A549 (cell line): ENCODE measurements at regions not wholly inside any gene's neighbourhood (a gene's known extent, or its start where the extent isn't known, plus 50 kb on each side); places are given as distances from the start of the nearest gene placed in this dataset.

ENCODE experiments used
- ATAC-seq, 2 experiments: fragments of 200-7000 bp in 1 of 2; fragments of >200 bp in 1 of 2; cut with Nextera tagmentation in 1 of 2; cut with Tn5 transposase in 1 of 2; 3 replicates each; pipeline versions ENCODE4 v1.8.0 to v1.9.1; 2018 to 2020; ENCODE audit warnings: mild to moderate bottlenecking in 1 of 2, moderate library complexity in 1 of 2
- CTCF ChIA-PET: fragments of 300-600 bp; sonication (Branson Sonifier 250); formaldehyde crosslinking; extraction: SDS; loops from one replicate; lab custom pipeline; 2021; ENCODE audit warnings: antibody characterized with exemption, inconsistent platforms; lab: Yijun Ruan, JAX
- POLR2A ChIA-PET: fragments of 350-600 bp; formaldehyde crosslinking; extraction: SDS; loops from one replicate; lab custom pipeline; 2021; ENCODE audit warnings: antibody characterized with exemption, inconsistent platforms; lab: Yijun Ruan, JAX
- DNase-seq, 2 experiments: peaks; one replicate each; pipeline versions ENCODE4 v3.0.0 to v3.0.0-alpha.2; 2011 to 2016; ENCODE audit warnings: low read depth in 1 of 2, low spot score in 1 of 2
- FAIRE-seq: peaks from 2 replicates; lab custom pipeline; 2011; peaks lifted over from hg19 to GRCh38; lab: Jason Lieb, UNC
- H3K27ac ChIP-seq, 2 experiments: fragments of >200 bp; sonication (Bioruptor Twin); formaldehyde crosslinking; 3 replicates each; pipeline ENCODE4 v1.5.1; 2016 to 2017
- H3K4me1 ChIP-seq: fragments of >200 bp; sonication (Bioruptor Twin); formaldehyde crosslinking; 3 replicates; pipeline ENCODE4 v1.6.1; 2016
- H3K4me2 ChIP-seq: fragments of >200 bp; sonication (Bioruptor Twin); formaldehyde crosslinking; 3 replicates; pipeline ENCODE4 v1.6.1; 2016
- H3K4me3 ChIP-seq: fragments of >200 bp; sonication (Bioruptor Twin); formaldehyde crosslinking; 3 replicates; pipeline ENCODE4 v1.5.1; 2016
- H3K9me3 ChIP-seq: fragments of >200 bp; sonication (Bioruptor Twin); formaldehyde crosslinking; 3 replicates; pipeline ENCODE4 v1.6.1; 2016
- ATOH8 ChIP-seq: fragments of 250-450 bp; sonication (Bioruptor Pico); IDR thresholded peaks from 2 replicates; pipeline ENCODE4 v1.5.0; 2020; ENCODE audit warnings: low read depth, mild to moderate bottlenecking, moderate library complexity
- BHLHE40 ChIP-seq: IDR thresholded peaks from 2 replicates; pipeline ENCODE4 v1.6.1; 2012; ENCODE audit warnings: low read depth, low read length, inconsistent platforms
- CBX2 ChIP-seq: fragments of 200-600 bp; sonication (generic); IDR thresholded peaks from 2 replicates; pipeline ENCODE4 v1.6.1; 2016; ENCODE audit warnings: low read depth, mild to moderate bottlenecking, borderline replicate concordance
- CHD2 ChIP-seq: fragments of 150-350 bp; IDR thresholded peaks from 2 replicates; pipeline ENCODE4 v1.6.1; 2014; ENCODE audit warnings: low read length; ENCODE audit not compliant: partially characterized antibody
- EHMT2 ChIP-seq: fragments of 200-600 bp; sonication (generic); IDR thresholded peaks from 2 replicates; pipeline ENCODE4 v1.6.1; 2016; ENCODE audit warnings: antibody characterized with exemption, low read depth, mild to moderate bottlenecking, moderate library complexity
- FOSL2 ChIP-seq, 2 experiments: fragments of 450-650 bp in 1 of 2; fragments of >200 bp in 1 of 2; sonication (Bioruptor Twin) in 1 of 2; formaldehyde crosslinking; IDR thresholded peaks; 2 replicates each; pipeline versions ENCODE4 v1.5.0 to v1.6.1; 2016 to 2020; ENCODE audit warnings: mild to moderate bottlenecking in 1 of 2, moderate library complexity in 1 of 2
- HDAC2 ChIP-seq: fragments of 200-600 bp; sonication (generic); IDR thresholded peaks from 2 replicates; pipeline ENCODE4 v1.6.1; 2016
- HES2 ChIP-seq: fragments of >200 bp; sonication (Bioruptor Twin); formaldehyde crosslinking; IDR thresholded peaks from 2 replicates; pipeline ENCODE4 v1.6.1; 2016
- HOXA7 ChIP-seq: fragments of 250-450 bp; sonication (Bioruptor Pico); IDR thresholded peaks from 2 replicates; pipeline ENCODE4 v1.5.0; 2020; ENCODE audit warnings: mild to moderate bottlenecking, moderate library complexity
- HOXB13 ChIP-seq: fragments of 250-450 bp; sonication (Bioruptor Pico); IDR thresholded peaks from 2 replicates; pipeline ENCODE4 v1.5.0; 2020; ENCODE audit warnings: low read depth, mild to moderate bottlenecking, moderate library complexity
- JUNB ChIP-seq: fragments of >200 bp; sonication (Bioruptor Twin); formaldehyde crosslinking; IDR thresholded peaks from 2 replicates; pipeline ENCODE4 v1.6.1; 2016
- NFE2L2 ChIP-seq: fragments of 150-350 bp; conservative IDR thresholded peaks from 2 replicates; pipeline ENCODE4 v1.6.1; 2014; ENCODE audit warnings: low read length
- NPAS2 ChIP-seq: fragments of 250-450 bp; sonication (Bioruptor Pico); IDR thresholded peaks from 2 replicates; pipeline ENCODE4 v1.8.0; 2022; ENCODE audit warnings: mild to moderate bottlenecking, moderate library complexity, borderline replicate concordance
- NR3C1 ChIP-seq: fragments of >200 bp; sonication (Bioruptor Twin); formaldehyde crosslinking; IDR thresholded peaks from 3 replicates; pipeline ENCODE4 v1.6.1; 2017
- PHF8 ChIP-seq: fragments of 200-600 bp; sonication (generic); IDR thresholded peaks from 2 replicates; pipeline ENCODE4 v1.6.1; 2016; ENCODE audit warnings: low read depth, mild to moderate bottlenecking, antibody characterized with exemption, moderate library complexity, borderline replicate concordance
- POLR2A ChIP-seq: IDR thresholded peaks from 2 replicates; pipeline ENCODE4 v1.6.1; 2012; ENCODE audit warnings: mild to moderate bottlenecking, low read length
- RAD21 ChIP-seq, 2 experiments: fragments of >200 bp in 1 of 2; sonication (Bioruptor Twin) in 1 of 2; formaldehyde crosslinking in 1 of 2; IDR thresholded peaks in 1 of 2; conservative IDR thresholded peaks in 1 of 2; 2 replicates in 1 of 2; 3 replicates in 1 of 2; pipeline ENCODE4 v1.6.1; 2012 to 2018; ENCODE audit warnings: inconsistent platforms in 1 of 2
- RARB ChIP-seq: fragments of 250-450 bp; sonication (Bioruptor Pico); IDR thresholded peaks from 2 replicates; pipeline ENCODE4 v1.8.0; 2021; ENCODE audit warnings: mild to moderate bottlenecking, moderate library complexity
- ZFP36 ChIP-seq: fragments of 450-650 bp; IDR thresholded peaks from 2 replicates; pipeline ENCODE4 v1.6.1; 2014; ENCODE audit warnings: borderline replicate concordance; ENCODE audit not compliant: partially characterized antibody
- ZSCAN20 ChIP-seq: fragments of 250-450 bp; sonication (Bioruptor Pico); IDR thresholded peaks from 2 replicates; pipeline ENCODE4 v1.8.0; 2022; ENCODE audit warnings: mild to moderate bottlenecking, moderate library complexity
- WGBS: methylation state at CpG from one replicate; pipeline ENCODE4 v1.1.6; 2017; ENCODE audit errors: missing lambda C conversion rate; 5-methylcytosine and 5-hydroxymethylcytosine counted together
- TF ChIP-seq, protein P1 (sequence below): fragments of 250-450 bp; sonication (Bioruptor Pico); IDR thresholded peaks from 2 replicates; pipeline ENCODE4 v1.5.0; 2021; ENCODE audit warnings: mild to moderate bottlenecking, moderate library complexity, borderline replicate concordance

DNA sequence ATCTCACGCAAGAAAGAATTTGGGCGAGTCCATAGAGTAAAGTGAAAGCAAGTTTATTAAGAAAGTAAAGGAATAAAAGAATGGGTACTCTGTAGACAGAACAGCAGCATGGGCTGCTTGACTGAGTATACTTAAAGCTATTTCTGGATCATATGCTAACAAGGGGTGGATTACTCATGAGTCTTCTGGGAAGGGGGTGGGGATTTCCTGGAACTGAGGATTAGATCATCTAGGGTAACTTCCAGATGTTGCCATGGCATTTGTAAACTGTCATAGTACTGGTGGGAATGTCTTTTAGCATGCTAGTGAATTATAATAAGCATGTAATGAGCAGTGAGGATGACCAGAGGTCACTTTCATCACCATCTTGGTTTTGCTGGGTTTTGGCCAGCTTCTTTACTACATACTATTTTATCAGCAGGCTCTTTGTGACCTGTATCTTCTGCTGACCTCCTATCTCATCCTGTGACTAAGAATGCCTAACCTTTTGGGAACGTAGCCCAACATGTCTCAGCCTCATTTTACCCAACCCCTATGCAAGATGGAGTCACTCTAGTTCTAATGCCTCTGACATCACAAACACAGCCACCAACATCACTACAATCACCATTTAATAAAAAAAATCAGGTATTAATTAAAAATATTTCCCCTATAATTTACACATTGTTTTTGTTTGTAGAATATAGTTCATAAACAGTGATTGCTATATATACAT, 890.7 kb upstream of the EPHA6 start:
- ChIA-PET POLR2A (no interaction called here), CTCF (no interaction called here)
- Histone ChIP-seq H3K4me3 (no peak overlapping the region), H3K9me3 (no peaks in the 10 kb centered on the region), H3K4me2 (peak overlapping the region; percentile 28; the same call in 1 of the 3 replicates), H3K27ac (no peak overlapping the region), H3K4me1 (no peaks in the 10 kb centered on the region)
- FAIRE-seq = no peak
- TF ChIP-seq ZSCAN20 (CRISPR knock-in tag) = no peak
- TF ChIP-seq ATOH8 = no peak
- TF ChIP-seq PHF8 = no peak
- no peak for TF ChIP-seq NFE2L2
- no peak for TF ChIP-seq EHMT2
- TF ChIP-seq RARB (CRISPR knock-in tag) = no peak
- TF ChIP-seq JUNB = no peak
- no peak for TF ChIP-seq POLR2A
- TF ChIP-seq HES2 = no peak
- TF ChIP-seq FOSL2 (IDR thresholded peaks at IDR 0.05) = no peak
- TF ChIP-seq FOSL2 (CRISPR knock-in tag; IDR thresholded peaks at IDR 0.05) = no peak
- no peak for TF ChIP-seq BHLHE40
- TF ChIP-seq, protein P1, sequence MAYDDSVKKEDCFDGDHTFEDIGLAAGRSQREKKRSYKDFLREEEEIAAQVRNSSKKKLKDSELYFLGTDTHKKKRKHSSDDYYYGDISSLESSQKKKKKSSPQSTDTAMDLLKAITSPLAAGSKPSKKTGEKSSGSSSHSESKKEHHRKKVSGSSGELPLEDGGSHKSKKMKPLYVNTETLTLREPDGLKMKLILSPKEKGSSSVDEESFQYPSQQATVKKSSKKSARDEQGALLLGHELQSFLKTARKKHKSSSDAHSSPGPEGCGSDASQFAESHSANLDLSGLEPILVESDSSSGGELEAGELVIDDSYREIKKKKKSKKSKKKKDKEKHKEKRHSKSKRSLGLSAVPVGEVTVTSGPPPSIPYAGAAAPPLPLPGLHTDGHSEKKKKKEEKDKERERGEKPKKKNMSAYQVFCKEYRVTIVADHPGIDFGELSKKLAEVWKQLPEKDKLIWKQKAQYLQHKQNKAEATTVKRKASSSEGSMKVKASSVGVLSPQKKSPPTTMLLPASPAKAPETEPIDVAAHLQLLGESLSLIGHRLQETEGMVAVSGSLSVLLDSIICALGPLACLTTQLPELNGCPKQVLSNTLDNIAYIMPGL (CRISPR knock-in tag) = no peak
- no peak for TF ChIP-seq NR3C1
- no peak for TF ChIP-seq HOXA7 (CRISPR knock-in tag)
- peak in 1 of 2 experiments; percentile 32 for DNase-seq
- WGBS = 47% methylated on average over 3 of the region's 3 CpGs
- peak in 1 of 2 experiments; percentile 30; a peak in 1 of 6 replicates for ATAC-seq

DNA sequence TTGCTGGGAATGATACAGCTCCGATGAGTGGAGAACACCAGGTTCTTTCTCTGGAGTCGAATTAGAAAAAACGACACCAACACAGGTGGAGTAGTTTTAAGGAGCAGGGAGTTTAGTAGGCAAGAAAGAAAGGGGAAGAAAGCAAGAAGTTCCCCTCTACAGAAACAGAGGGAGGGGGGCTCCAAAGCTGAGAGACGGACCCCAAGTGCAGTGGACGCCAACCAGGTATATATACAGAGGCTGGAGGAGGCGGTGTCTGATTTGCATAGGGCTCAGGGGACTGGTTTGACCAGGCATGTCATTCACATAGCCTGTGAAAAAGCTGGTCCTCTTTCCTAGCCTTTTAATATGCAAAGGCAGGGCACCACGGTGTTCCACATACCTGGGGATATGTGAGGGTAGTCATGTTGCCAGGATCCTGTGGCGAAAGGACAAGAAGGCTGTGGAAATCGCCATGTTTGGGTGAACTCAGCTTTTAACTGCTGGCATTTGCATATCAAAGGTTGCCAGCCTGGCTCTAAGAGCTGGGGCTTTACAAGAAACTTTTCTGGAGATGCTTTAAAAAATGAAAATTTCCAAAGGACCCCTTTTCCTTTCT, 887.4 kb upstream of the EPHA6 start:
- no peak overlapping the region for H3K27ac ChIP-seq
- H3K4me3 ChIP-seq = no peak overlapping the region
- ChIA-PET POLR2A (no interaction called here), CTCF (no interaction called here)
- TF ChIP-seq RAD21 (conservative IDR thresholded peaks at IDR 0.05 in 1 of 2, IDR thresholded peaks at IDR 0.05 in 1 of 2) (no peak), NPAS2 (CRISPR knock-in tag) (no peak), CHD2 (no peak), ZFP36 (no peak), CBX2 (no peak), HOXB13 (CRISPR knock-in tag) (no peak), HDAC2 (no peak)
- TF ChIP-seq, protein P1 (CRISPR knock-in tag) = no peak
- no peak for FAIRE-seq
- 24% methylated on average over 9 of the region's 9 CpGs for WGBS
- no peaks in the 10 kb centered on the region for H3K4me1 ChIP-seq
- no peak overlapping the region for H3K4me2 ChIP-seq
- ATAC-seq = no peak
- H3K9me3 ChIP-seq = no peaks in the 10 kb centered on the region
- no peak for DNase-seq
